ENCODE measurements at regions not wholly inside any gene's neighbourhood (a gene's known extent, or its start where the extent isn't known, plus 50 kb on each side); places are given as distances from the start of the nearest gene placed in this dataset.
"Not testable (repeated sequence)": the region's sequence is repeated elsewhere in the genome, so short reads cannot be mapped to it uniquely, and the experiment has no call there.

DNA sequence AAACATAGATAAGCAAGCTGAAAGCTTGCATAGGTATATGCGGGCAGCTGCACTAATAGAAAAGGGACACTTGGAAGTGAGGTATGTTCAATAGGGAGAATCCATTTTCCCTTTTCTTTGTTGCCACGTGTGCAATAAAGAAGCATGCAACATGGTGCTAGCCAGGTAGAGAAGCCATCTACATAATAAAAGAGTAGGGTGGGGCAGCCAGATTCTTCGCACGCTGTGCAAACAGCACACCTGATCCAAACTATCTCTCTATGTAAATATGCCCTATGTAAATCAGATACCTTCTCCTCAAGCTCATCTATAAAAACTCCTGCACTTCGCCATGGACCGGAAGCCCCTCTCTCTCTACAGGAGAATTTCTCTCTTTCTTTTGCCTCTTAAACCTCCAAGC is 91.9 kb upstream of the C9orf72 start:
- in situ Hi-C loops (cut with HindIII; ENCODE audit: low pct_unique_long_range_greater_than_20kb, low sequenced_read_pairs): no loop called here
- DNase-seq (ENCODE audit: low read depth): no peak

GRCh38 chr9:27668280-27668679 is 95.0 kb upstream of the C9orf72 start:
- DNase-seq (ENCODE audit: low read depth): no peak
- in situ Hi-C loops (cut with HindIII; ENCODE audit: low pct_unique_long_range_greater_than_20kb, low sequenced_read_pairs): no loop called here

GRCh38 chr9:27671636-27672035 is 98.4 kb upstream of the C9orf72 start:
- in situ Hi-C loops (cut with HindIII; ENCODE audit: low pct_unique_long_range_greater_than_20kb, low sequenced_read_pairs): no loop called here
- DNase-seq (ENCODE audit: low read depth): no peak

DNA sequence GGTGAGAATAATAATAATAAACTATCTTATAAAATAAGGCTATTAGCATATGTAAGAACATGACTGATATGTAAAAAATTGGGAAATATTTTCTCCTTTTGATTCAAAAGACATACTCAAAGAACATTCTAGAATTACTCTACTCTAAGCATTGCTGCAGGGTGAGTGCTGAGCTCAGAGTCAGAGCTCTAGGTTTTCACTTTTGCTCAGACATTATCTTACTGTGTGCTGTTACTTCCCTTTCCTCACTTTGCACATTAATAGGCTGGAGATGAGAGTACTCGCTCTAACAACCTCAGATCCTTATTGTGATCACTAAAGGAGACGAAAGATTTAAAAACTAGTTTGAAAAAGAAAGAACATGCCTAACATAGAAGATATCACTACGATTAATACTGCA is 99.4 kb upstream of the C9orf72 start:
- in situ Hi-C loops (cut with HindIII; ENCODE audit: low pct_unique_long_range_greater_than_20kb, low sequenced_read_pairs): no loop called here
- no peak for DNase-seq (ENCODE audit: low read depth)

DNA sequence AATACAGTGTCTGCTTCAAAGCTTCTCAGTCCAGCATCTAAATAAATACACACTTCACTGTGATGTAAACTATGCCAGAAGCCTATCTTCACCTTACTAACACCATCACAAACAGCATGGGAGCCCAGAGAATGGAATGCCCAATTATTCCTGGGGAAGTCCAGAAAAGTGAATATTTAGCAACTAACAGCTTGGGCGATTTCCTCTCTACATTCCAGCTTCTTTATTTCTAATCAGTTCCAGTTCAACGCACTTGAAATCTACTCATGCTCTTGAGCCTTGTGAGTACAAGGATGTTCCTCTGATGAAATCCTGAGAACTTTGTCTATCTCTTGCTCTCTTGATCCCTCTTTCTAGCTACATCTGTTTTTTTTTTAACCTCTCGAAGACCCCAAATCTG is 100.4 kb upstream of the C9orf72 start:
- in situ Hi-C loops (cut with HindIII; ENCODE audit: low pct_unique_long_range_greater_than_20kb, low sequenced_read_pairs): no loop called here
- DNase-seq (ENCODE audit: low read depth): peak; percentile 4

DNA sequence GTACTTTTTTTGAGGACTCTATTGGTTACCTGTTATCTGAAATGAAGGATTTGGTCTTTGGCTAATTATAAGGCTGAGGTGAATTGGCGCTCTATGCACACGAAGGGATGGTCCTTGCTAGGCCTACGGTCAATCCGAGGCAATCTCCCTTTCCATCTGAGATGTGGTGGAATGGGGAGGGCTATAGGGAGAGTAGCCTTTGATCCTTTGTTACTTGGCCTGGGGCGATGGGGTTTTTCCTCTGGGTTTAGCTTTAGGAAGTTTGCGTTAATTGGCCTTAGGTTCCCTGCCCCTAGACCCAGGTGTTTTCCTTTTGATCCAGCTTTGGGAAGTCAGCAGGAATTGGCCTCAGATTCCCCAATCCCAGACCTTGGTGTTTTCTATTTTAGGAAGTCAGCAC is 102.1 kb upstream of the C9orf72 start:
- DNase-seq (ENCODE audit: low read depth): no peak

GRCh38 chr9:27676827-27677226 is 103.5 kb upstream of the C9orf72 start:
- DNase-seq (ENCODE audit: low read depth): no peak
- in situ Hi-C loops (cut with HindIII; ENCODE audit: low pct_unique_long_range_greater_than_20kb, low sequenced_read_pairs): no loop called here

More for the DNA sequence above, 102.1 kb upstream of the C9orf72 start:
- in situ Hi-C loops (cut with HindIII; ENCODE audit: low pct_unique_long_range_greater_than_20kb, low sequenced_read_pairs): no loop called here

DNA sequence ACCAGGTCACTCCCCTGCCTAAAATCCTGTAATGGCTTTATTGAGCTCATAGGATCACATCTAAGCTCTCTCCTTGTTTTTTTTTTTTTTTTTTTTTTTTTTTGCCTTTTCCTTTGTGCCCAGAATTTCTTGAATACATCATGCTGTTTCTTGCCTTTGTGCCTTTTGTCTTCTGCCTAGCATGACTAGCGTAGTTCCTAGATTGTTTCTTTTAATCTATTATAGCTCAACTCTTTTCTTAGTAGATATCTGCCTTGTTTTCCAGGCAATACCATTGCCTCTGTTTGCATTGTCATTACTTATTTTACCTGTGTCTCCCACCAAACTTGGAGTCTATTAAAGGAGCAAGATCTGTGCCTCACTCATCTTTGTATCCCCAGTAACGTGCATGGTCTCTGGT is 106.1 kb upstream of the C9orf72 start:
- no peak for DNase-seq (ENCODE audit: low read depth)
- in situ Hi-C loops (cut with HindIII; ENCODE audit: low pct_unique_long_range_greater_than_20kb, low sequenced_read_pairs): no loop called here

GRCh38 chr9:27683181-27683580 is 109.9 kb upstream of the C9orf72 start:
- in situ Hi-C loops (cut with HindIII; ENCODE audit: low pct_unique_long_range_greater_than_20kb, low sequenced_read_pairs): no loop called here
- no peak for DNase-seq (ENCODE audit: low read depth)

DNA sequence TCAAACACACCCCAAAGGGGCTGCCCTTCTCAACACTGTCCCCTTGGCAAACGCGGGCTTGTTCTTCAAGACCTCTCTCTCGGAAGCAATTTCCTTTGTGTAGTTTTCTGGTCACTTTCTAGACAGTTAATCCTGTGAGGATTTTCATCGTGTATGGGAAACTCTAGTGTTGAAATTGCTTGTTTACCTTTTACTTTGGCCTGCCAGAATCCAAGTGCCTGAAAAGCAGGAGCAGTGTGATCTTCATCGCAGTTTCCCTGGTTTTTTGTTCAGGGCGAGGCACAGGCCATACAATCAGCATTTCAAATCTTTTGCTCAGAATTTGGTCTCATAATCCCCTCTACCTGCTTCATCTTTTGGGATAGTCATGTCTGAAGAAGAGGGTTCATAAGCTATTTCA is 115.7 kb upstream of the C9orf72 start:
- in situ Hi-C loops (cut with HindIII; ENCODE audit: low pct_unique_long_range_greater_than_20kb, low sequenced_read_pairs): no loop called here
- no peak for DNase-seq (ENCODE audit: low read depth)

GRCh38 chr9:27690816-27691215 is 117.5 kb upstream of the C9orf72 start:
- in situ Hi-C loops (cut with HindIII; ENCODE audit: low pct_unique_long_range_greater_than_20kb, low sequenced_read_pairs); DNase-seq (ENCODE audit: low read depth): not testable (repeated sequence)

DNA sequence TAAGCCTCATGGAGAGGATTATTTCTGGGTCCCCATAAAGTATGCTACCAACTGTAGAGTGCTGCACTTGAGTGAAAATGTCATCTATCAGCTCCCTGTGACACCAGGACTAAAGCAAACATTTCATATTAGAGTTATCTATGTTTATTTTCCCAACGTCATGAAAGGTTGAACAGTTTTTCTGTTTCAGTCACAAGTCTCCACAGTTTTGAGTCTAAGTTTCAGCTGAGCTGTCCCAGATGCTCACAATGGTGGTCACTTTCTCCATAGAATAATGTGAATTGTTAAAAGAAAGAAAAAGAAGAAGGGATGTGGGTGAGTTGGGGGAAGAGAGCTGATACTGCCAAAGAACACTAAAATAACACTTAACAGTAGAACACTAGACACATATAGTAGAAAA is 126.3 kb upstream of the C9orf72 start:
- DNase-seq (ENCODE audit: low read depth): no peak
- in situ Hi-C loops (cut with HindIII; ENCODE audit: low pct_unique_long_range_greater_than_20kb, low sequenced_read_pairs): no loop called here

DNA sequence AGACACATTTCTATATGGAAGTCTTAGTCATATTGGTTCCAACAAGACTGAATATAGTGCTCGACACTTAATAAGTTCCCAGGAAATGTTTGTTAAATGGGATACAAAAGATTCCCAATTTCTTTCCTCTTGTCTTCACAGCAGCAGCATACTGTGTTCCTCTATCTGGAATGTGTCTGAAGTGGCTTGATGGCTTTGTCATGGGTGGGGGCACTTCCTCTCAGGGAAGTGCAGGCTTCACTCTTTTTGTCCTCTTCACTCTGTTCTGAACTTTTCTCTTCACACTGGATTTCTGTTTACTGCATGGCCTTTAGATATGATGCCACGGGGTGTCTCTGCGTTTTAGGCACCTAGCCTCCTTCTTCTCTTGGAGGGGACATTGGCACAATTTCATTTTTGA is 127.7 kb upstream of the C9orf72 start:
- DNase-seq (ENCODE audit: low read depth): no peak
- in situ Hi-C loops (cut with HindIII; ENCODE audit: low pct_unique_long_range_greater_than_20kb, low sequenced_read_pairs): no loop called here

DNA sequence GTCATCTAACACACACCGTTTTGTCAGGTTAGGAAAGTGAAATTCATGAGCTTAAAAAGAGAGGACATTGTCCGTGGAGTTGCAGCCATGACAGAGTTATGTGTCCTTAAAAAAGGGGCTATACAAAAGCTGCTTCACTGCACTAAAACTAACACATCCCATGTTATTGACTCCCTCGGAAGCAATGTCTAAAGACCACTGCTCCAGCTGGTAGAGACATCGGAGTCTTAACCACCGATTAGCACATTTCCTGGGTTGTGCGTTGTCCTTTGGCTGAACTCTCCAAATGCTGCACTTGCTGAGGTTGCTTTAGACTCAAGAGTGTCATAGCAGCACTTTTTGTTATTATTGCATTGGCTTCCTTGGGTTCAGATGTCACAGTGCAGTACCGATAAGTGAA is 128.3 kb upstream of the C9orf72 start:
- DNase-seq (ENCODE audit: low read depth): no peak

GRCh38 chr9:27703216-27703980 is 130.1 kb upstream of the C9orf72 start:
- in situ Hi-C loops (cut with HindIII; ENCODE audit: low pct_unique_long_range_greater_than_20kb, low sequenced_read_pairs): no loop called here
- DNase-seq (ENCODE audit: low read depth): no peak

More for the DNA sequence above, 128.3 kb upstream of the C9orf72 start:
- in situ Hi-C loops (cut with HindIII; ENCODE audit: low pct_unique_long_range_greater_than_20kb, low sequenced_read_pairs): no loop called here

GRCh38 chr9:27711241-27711640 is 138.0 kb upstream of the C9orf72 start:
- DNase-seq (ENCODE audit: low read depth): no peak
- in situ Hi-C loops (cut with HindIII; ENCODE audit: low pct_unique_long_range_greater_than_20kb, low sequenced_read_pairs): no loop called here

- in situ Hi-C loops (cut with HindIII; ENCODE audit: low pct_unique_long_range_greater_than_20kb, low sequenced_read_pairs): no loop called here
Measured at GRCh38 chr9:27712806-27713205, 139.5 kb upstream of the C9orf72 start.

DNA sequence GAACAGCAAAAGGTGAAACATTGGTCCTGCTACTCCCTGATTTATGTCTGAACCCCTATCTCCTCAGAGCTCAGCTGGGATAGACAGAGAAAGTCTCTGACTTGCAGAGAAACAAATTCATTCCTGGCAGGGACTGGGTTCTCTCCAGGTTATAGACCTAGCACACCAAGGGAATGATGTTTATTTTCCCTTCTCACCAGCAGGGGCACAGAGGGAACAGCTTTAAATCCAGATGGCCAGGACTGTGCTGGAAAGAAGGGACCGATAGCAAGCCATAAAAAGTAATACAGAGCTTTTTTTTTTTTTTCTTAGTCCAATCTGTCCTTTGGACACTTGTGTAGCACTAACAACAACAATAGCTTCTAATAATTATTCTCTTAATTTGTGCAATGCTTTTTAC is 141.1 kb upstream of the C9orf72 start:
- in situ Hi-C loops (cut with HindIII; ENCODE audit: low pct_unique_long_range_greater_than_20kb, low sequenced_read_pairs): no loop called here
- no peak for DNase-seq (ENCODE audit: low read depth)

More at GRCh38 chr9:27712806-27713205, 139.5 kb upstream of the C9orf72 start:
- no peak for DNase-seq (ENCODE audit: low read depth)

DNA sequence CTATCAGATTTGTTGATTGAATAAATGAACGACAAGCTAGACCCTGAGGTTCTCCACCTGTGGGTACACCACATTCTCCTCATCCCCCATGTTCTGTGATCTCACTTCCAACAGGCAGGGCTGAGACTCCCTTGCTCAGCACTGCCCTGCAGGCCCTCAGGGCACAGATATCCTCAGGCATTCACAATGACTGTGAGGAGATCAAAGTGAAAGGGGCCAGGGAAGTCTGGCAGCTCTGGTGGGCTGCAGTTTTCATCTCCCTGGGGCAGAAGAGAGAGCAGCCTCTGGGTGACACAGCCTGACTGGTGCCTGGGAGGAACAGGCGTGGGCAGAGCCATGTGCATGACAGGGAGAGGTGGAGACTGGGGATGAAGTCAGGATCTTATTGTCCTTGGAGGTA is 142.4 kb upstream of the C9orf72 start:
- DNase-seq (ENCODE audit: low read depth): no peak
- in situ Hi-C loops (cut with HindIII; ENCODE audit: low pct_unique_long_range_greater_than_20kb, low sequenced_read_pairs): no loop called here

GRCh38 chr9:27717991-27718390 is 144.7 kb upstream of the C9orf72 start:
- DNase-seq (ENCODE audit: low read depth): no peak
- in situ Hi-C loops (cut with HindIII; ENCODE audit: low pct_unique_long_range_greater_than_20kb, low sequenced_read_pairs): no loop called here

Measured in Caki2 (cell line).